HepG2 (cell line): ENCODE measurements at regions not wholly inside any gene's neighbourhood (a gene's known extent, or its start where the extent isn't known, plus 50 kb on each side); places are given as distances from the start of the nearest gene placed in this dataset.

Experiments used
- ATAC-seq: fragments of 200-7000 bp; cut with Tn5 transposase; 3 replicates; pipeline ENCODE4 v1.9.1; 2020; ENCODE audit warnings: mild to moderate bottlenecking, moderate library complexity
- BruUV-seq: library from RNA; stranded (reverse); fragments of 400-500 nt; replicated peaks from 2 replicates; lab custom pipeline; 2021; lab: Mats Ljungman, UMichigan
- CTCF ChIA-PET: fragments of 300-600 bp; formaldehyde crosslinking; extraction: SDS; loops from one replicate; lab custom pipeline; 2021; ENCODE audit warnings: low total read pairs, inconsistent platforms, low intra/inter-chr PET ratio; lab: Yijun Ruan, JAX
- POLR2A ChIA-PET: fragments of 350-600 bp; sonication (Branson Sonifier 250); formaldehyde crosslinking; loops from one replicate; lab custom pipeline; 2020; ENCODE audit warnings: antibody characterized with exemption, inconsistent platforms; lab: Yijun Ruan, JAX
- DNase-seq: peaks from one replicate; pipeline ENCODE4 v3.0.0-alpha.2; 2015; ENCODE audit warnings: low spot score
- FAIRE-seq: peaks from 3 replicates; lab custom pipeline; 2011; peaks lifted over from hg19 to GRCh38; lab: Jason Lieb, UNC
- H2AFZ ChIP-seq: one replicate; pipeline ENCODE4 v1.6.1; 2011; ENCODE audit warnings: low read length, inconsistent platforms
- H3K27ac ChIP-seq: fragments of 300-600 bp; 3 replicates; pipeline ENCODE4 v1.8.0; 2011; ENCODE audit warnings: mixed run types, mild to moderate bottlenecking, mixed read lengths, low read length, inconsistent platforms; ENCODE audit not compliant: insufficient read depth; ENCODE audit errors: extremely low read length
- H3K27me3 ChIP-seq, 2 experiments: fragments of 200-600 bp in 1 of 2; 2 replicates in 1 of 2; 3 replicates in 1 of 2; pipeline versions ENCODE4 v1.6.0 to v1.8.0; 2011; ENCODE audit warnings: low read length in 2 of 2, mild to moderate bottlenecking in 2 of 2, moderate library complexity in 2 of 2, inconsistent platforms in 1 of 2; ENCODE audit not compliant: insufficient read depth in 2 of 2, control insufficient read depth in 1 of 2
- H3K36me3 ChIP-seq, 2 experiments: fragments of 200-600 bp in 1 of 2; replicated peaks in 1 of 2; 2 replicates in 1 of 2; 3 replicates in 1 of 2; pipeline versions ENCODE4 v1.5.1 to v1.8.0; 2011; ENCODE audit warnings: low read length in 2 of 2, inconsistent platforms in 1 of 2; ENCODE audit not compliant: insufficient read depth in 2 of 2, control insufficient read depth in 1 of 2
- H3K4me1 ChIP-seq: 2 replicates; pipeline ENCODE4 v1.5.1; 2012; ENCODE audit warnings: low read length, inconsistent platforms; ENCODE audit not compliant: insufficient read depth
- H3K4me2 ChIP-seq: 2 replicates; pipeline ENCODE4 v1.6.0; 2011; ENCODE audit warnings: low read depth, low read length, inconsistent platforms
- H3K4me3 ChIP-seq, 3 experiments: fragments of 200-600 bp in 1 of 3; sonication (generic), shearing (Covaris generic) in 1 of 3; replicated peaks in 1 of 3; 2 replicates each; pipeline ENCODE4 v1.5.1; 2011 to 2016; ENCODE audit warnings: low read length in 3 of 3, inconsistent platforms in 2 of 3, low read depth in 2 of 3, mild to moderate bottlenecking in 2 of 3, control low read depth in 1 of 3, mixed read lengths in 1 of 3; ENCODE audit not compliant: insufficient read depth in 1 of 3
- H3K79me2 ChIP-seq: one replicate; pipeline ENCODE4 v1.6.1; 2011; ENCODE audit warnings: low read length, inconsistent platforms; ENCODE audit not compliant: insufficient read depth
- H3K9ac ChIP-seq: 2 replicates; pipeline ENCODE4 v1.6.0; 2011; ENCODE audit warnings: mild to moderate bottlenecking, low read depth, low read length, inconsistent platforms; ENCODE audit not compliant: insufficient read depth
- H3K9me3 ChIP-seq: 2 replicates; pipeline ENCODE4 v1.5.1; 2012; ENCODE audit warnings: mild to moderate bottlenecking, low read length
- H4K20me1 ChIP-seq: 2 replicates; pipeline ENCODE4 v1.6.0; 2011; ENCODE audit warnings: inconsistent platforms, mild to moderate bottlenecking, low read length, moderate library complexity; ENCODE audit not compliant: insufficient read depth
- ARID2 ChIP-seq: sonication (generic); formaldehyde crosslinking; IDR thresholded peaks from 2 replicates; pipeline ENCODE4 v1.8.1; 2022; ENCODE audit warnings: mild to moderate bottlenecking, missing genetic modification reagents, borderline replicate concordance
- ATM ChIP-seq: fragments of 450-650 bp; IDR thresholded peaks from 2 replicates; pipeline ENCODE4 v1.7.1; 2017; ENCODE audit warnings: mild to moderate bottlenecking, borderline replicate concordance
- CHCHD3 ChIP-seq: sonication (generic); formaldehyde crosslinking; IDR thresholded peaks from 2 replicates; pipeline ENCODE4 v1.8.0; 2022; ENCODE audit warnings: mild to moderate bottlenecking, missing genetic modification reagents, moderate library complexity
- SALL2 ChIP-seq: sonication (generic); formaldehyde crosslinking; IDR thresholded peaks from 2 replicates; pipeline ENCODE4 v1.8.1; 2023; ENCODE audit warnings: mild to moderate bottlenecking, missing genetic modification reagents, inconsistent platforms
- STAT5B ChIP-seq: sonication (generic); formaldehyde crosslinking; IDR thresholded peaks from 2 replicates; pipeline ENCODE4 v1.4.0; 2020; ENCODE audit warnings: missing genetic modification reagents
- TCF12 ChIP-seq, 2 experiments: fragments of 450-650 bp in 1 of 2; sonication (generic) in 1 of 2; formaldehyde crosslinking in 1 of 2; IDR thresholded peaks; 2 replicates each; pipeline versions ENCODE4 v1.6.1 to v1.8.0; 2017 to 2022; ENCODE audit warnings: antibody characterized with exemption in 1 of 2, mild to moderate bottlenecking in 1 of 2, missing genetic modification reagents in 1 of 2, moderate library complexity in 1 of 2
- TIGD3 ChIP-seq: sonication (generic); formaldehyde crosslinking; IDR thresholded peaks from 2 replicates; pipeline ENCODE4 v1.5.1; 2020; ENCODE audit warnings: mild to moderate bottlenecking, missing genetic modification reagents, borderline replicate concordance
- ZNF224 ChIP-seq: sonication (generic); formaldehyde crosslinking; IDR thresholded peaks from 2 replicates; pipeline ENCODE4 v1.5.0; 2020; ENCODE audit warnings: mild to moderate bottlenecking, missing genetic modification reagents
- ZNF34 ChIP-seq: sonication (generic); formaldehyde crosslinking; IDR thresholded peaks from 2 replicates; pipeline ENCODE4 v1.4.0; 2020; ENCODE audit warnings: mild to moderate bottlenecking, missing genetic modification reagents, borderline replicate concordance
- ZNF446 ChIP-seq: sonication (generic); formaldehyde crosslinking; IDR thresholded peaks from 2 replicates; pipeline ENCODE4 v1.5.0; 2020; ENCODE audit warnings: mild to moderate bottlenecking, missing genetic modification reagents
- ZNF496 ChIP-seq: sonication (generic); formaldehyde crosslinking; IDR thresholded peaks from 2 replicates; pipeline ENCODE4 v1.8.1; 2023; ENCODE audit warnings: mild to moderate bottlenecking, moderate library complexity, missing genetic modification reagents; ENCODE audit not compliant: insufficient replicate concordance
- ZNF530 ChIP-seq: sonication (generic); formaldehyde crosslinking; IDR thresholded peaks from 2 replicates; pipeline ENCODE4 v1.5.0; 2020; ENCODE audit warnings: low read depth, mild to moderate bottlenecking, missing genetic modification reagents
- ZNF576 ChIP-seq: sonication (generic); formaldehyde crosslinking; IDR thresholded peaks from 2 replicates; pipeline ENCODE4 v1.4.0; 2020; ENCODE audit warnings: mild to moderate bottlenecking, missing genetic modification reagents
- WGBS: methylation state at CpG from one replicate; pipeline ENCODE4 v1.1.6; 2017; ENCODE audit warnings: low lambda C conversion rate; 5-methylcytosine and 5-hydroxymethylcytosine counted together
- in situ Hi-C: cut with HindIII; loops from 2 replicates; pipeline ENCODE4 v1.10.0; 2017; ENCODE audit warnings: low pct_unique_long_range_greater_than_20kb; ENCODE audit not compliant: extremely low pct_ligation_motif_present
- intact Hi-C: fragments of 100-400 bp; cut with micrococcal nuclease; formaldehyde crosslinking; loops from one replicate; pipeline ENCODE4 v1.10.0; 2022; ENCODE audit not compliant: unreplicated experiment
- TF ChIP-seq, protein P1 (sequence below): sonication (generic); formaldehyde crosslinking; IDR thresholded peaks from 2 replicates; pipeline ENCODE4 v1.5.1; 2020; ENCODE audit warnings: missing genetic modification reagents, mild to moderate bottlenecking, borderline replicate concordance
- TF ChIP-seq, protein P2 (sequence below): sonication (generic); formaldehyde crosslinking; IDR thresholded peaks from 2 replicates; pipeline ENCODE4 v1.5.0; 2020; ENCODE audit warnings: mild to moderate bottlenecking, missing genetic modification reagents
- TF ChIP-seq, protein P3 (sequence below): sonication (generic); formaldehyde crosslinking; IDR thresholded peaks from 2 replicates; pipeline ENCODE4 v1.4.0; 2020; ENCODE audit warnings: missing genetic modification reagents
- TF ChIP-seq, protein P4 (sequence below): sonication (generic); formaldehyde crosslinking; IDR thresholded peaks from 2 replicates; pipeline ENCODE4 v1.8.0; 2023; ENCODE audit warnings: mild to moderate bottlenecking, missing genetic modification reagents

DNA sequence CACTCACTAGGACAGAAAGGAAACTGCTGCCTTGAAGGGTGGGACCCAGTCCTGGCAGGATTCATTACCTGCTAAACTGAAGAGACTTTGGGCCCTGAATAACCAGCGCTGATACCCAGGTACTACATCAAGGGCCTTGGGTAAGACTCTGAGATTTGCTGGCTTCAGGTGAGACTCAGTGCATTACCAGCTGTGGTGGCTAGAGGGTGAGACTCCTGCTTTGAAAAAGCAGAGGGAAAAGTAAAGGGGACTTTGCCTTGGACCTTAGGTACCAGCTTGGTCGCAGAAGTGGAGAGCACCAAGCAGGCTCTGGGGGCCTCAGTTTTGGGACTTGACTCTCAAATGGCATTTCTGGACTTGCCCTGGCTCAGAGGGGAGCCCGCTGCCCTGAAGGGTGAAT lies 673.3 kb downstream of the NXPH1 start:
- BruUV-seq: no TSS peak
- H3K79me2 ChIP-seq: no peaks in the 10 kb centered on the region
- no peak overlapping the region for H3K27ac ChIP-seq
- in situ Hi-C loops (no loop called here), intact Hi-C loops (no loop called here)
- no peaks in the 10 kb centered on the region for H3K4me1 ChIP-seq
- DNase-seq: no peak
- no peaks in the 10 kb centered on the region for H3K27me3 ChIP-seq
- no peak for ATAC-seq
- no peaks in the 10 kb centered on the region for H4K20me1 ChIP-seq
- no peak overlapping the region for H3K4me2 ChIP-seq
- ChIA-PET POLR2A (no interaction called here), CTCF (no interaction called here)
- no peak for FAIRE-seq
- 0% methylated on average over 3 of the region's 3 CpGs for WGBS
- no peak overlapping the region for H3K4me3 ChIP-seq
- H3K9me3 ChIP-seq: peaks cover 79% of the 10 kb centered on the region
- H3K9ac ChIP-seq: no peak overlapping the region
- no peaks in the 10 kb centered on the region for H3K36me3 ChIP-seq
- no peak overlapping the region for H2AFZ ChIP-seq
- TF ChIP-seq ZNF530 (no peak), ARID2 (no peak), ZNF446 (CRISPR knock-in tag) (no peak), ZNF496 (CRISPR knock-in tag) (no peak), TIGD3 (CRISPR knock-in tag) (no peak), CHCHD3 (CRISPR knock-in tag) (no peak), ZNF576 (CRISPR knock-in tag) (no peak), STAT5B (CRISPR knock-in tag) (no peak), ZNF224 (CRISPR knock-in tag) (no peak), ATM (no peak), TCF12 (IDR thresholded peaks at IDR 0.05) (no peak), TCF12 (CRISPR knock-in tag; IDR thresholded peaks at IDR 0.05) (no peak), SALL2 (no peak), ZNF34 (CRISPR knock-in tag) (no peak)
- TF ChIP-seq, protein P1, sequence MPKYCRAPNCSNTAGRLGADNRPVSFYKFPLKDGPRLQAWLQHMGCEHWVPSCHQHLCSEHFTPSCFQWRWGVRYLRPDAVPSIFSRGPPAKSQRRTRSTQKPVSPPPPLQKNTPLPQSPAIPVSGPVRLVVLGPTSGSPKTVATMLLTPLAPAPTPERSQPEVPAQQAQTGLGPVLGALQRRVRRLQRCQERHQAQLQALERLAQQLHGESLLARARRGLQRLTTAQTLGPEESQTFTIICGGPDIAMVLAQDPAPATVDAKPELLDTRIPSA (CRISPR knock-in tag): no peak
- TF ChIP-seq, protein P2, sequence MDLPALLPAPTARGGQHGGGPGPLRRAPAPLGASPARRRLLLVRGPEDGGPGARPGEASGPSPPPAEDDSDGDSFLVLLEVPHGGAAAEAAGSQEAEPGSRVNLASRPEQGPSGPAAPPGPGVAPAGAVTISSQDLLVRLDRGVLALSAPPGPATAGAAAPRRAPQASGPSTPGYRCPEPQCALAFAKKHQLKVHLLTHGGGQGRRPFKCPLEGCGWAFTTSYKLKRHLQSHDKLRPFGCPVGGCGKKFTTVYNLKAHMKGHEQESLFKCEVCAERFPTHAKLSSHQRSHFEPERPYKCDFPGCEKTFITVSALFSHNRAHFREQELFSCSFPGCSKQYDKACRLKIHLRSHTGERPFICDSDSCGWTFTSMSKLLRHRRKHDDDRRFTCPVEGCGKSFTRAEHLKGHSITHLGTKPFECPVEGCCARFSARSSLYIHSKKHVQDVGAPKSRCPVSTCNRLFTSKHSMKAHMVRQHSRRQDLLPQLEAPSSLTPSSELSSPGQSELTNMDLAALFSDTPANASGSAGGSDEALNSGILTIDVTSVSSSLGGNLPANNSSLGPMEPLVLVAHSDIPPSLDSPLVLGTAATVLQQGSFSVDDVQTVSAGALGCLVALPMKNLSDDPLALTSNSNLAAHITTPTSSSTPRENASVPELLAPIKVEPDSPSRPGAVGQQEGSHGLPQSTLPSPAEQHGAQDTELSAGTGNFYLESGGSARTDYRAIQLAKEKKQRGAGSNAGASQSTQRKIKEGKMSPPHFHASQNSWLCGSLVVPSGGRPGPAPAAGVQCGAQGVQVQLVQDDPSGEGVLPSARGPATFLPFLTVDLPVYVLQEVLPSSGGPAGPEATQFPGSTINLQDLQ (CRISPR knock-in tag): no peak
- TF ChIP-seq, protein P3, sequence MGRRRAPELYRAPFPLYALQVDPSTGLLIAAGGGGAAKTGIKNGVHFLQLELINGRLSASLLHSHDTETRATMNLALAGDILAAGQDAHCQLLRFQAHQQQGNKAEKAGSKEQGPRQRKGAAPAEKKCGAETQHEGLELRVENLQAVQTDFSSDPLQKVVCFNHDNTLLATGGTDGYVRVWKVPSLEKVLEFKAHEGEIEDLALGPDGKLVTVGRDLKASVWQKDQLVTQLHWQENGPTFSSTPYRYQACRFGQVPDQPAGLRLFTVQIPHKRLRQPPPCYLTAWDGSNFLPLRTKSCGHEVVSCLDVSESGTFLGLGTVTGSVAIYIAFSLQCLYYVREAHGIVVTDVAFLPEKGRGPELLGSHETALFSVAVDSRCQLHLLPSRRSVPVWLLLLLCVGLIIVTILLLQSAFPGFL: no peak
- TF ChIP-seq, protein P4, sequence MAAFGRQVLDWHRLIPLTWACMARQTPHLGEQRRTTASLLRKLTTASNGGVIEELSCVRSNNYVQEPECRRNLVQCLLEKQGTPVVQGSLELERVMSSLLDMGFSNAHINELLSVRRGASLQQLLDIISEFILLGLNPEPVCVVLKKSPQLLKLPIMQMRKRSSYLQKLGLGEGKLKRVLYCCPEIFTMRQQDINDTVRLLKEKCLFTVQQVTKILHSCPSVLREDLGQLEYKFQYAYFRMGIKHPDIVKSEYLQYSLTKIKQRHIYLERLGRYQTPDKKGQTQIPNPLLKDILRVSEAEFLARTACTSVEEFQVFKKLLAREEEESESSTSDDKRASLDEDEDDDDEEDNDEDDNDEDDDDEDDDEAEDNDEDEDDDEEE: no peak
